HG02759 (cell line): ENCODE measurements at regions not wholly inside any gene's neighbourhood (a gene's known extent, or its start where the extent isn't known, plus 50 kb on each side); places are given as distances from the start of the nearest gene placed in this dataset.
"Not testable (repeated sequence)": the region's sequence is repeated elsewhere in the genome, so short reads cannot be mapped to it uniquely, and the experiment has no call there.

Experiments
- ATAC-seq: cut with Tn5 transposase; IDR thresholded peaks from one replicate; pipeline ENCODE4 v1.9.1; 2021; ENCODE audit warnings: mild to moderate bottlenecking, moderate library complexity; ENCODE audit not compliant: unreplicated experiment

- no peak for ATAC-seq
Measured at GRCh38 chr5:43837091-43837490, 234.1 kb downstream of the NNT start.

- no peak for ATAC-seq
Measured at GRCh38 chr5:43833961-43834360, 231.0 kb downstream of the NNT start.

GRCh38 chr5:43824325-43824964 is 221.5 kb downstream of the NNT start:
- not testable (repeated sequence) for ATAC-seq

- ATAC-seq, result not testable (repeated sequence)
Measured at GRCh38 chr5:43818394-43818793, 215.4 kb downstream of the NNT start.

- ATAC-seq, result no peak
Measured at GRCh38 chr5:43815497-43815896, 212.5 kb downstream of the NNT start.

- no peak for ATAC-seq
Measured at GRCh38 chr5:43804723-43805122, 201.7 kb downstream of the NNT start.

GRCh38 chr5:43804041-43804440 is 201.1 kb downstream of the NNT start:
- ATAC-seq, result no peak

GRCh38 chr5:43802651-43803050 is 199.7 kb downstream of the NNT start:
- ATAC-seq, result no peak

- ATAC-seq, result no peak
Measured at GRCh38 chr5:43802119-43802518, 199.1 kb downstream of the NNT start.

- no peak for ATAC-seq
Measured at GRCh38 chr5:43798740-43799139, 195.8 kb downstream of the NNT start.

- ATAC-seq, result not testable (repeated sequence)
Measured at GRCh38 chr5:43791880-43792279, 188.9 kb downstream of the NNT start.

- no peak for ATAC-seq
Measured at GRCh38 chr5:43785198-43785597, 182.2 kb downstream of the NNT start.

- no peak for ATAC-seq
Measured at GRCh38 chr5:43780586-43780985, 177.6 kb downstream of the NNT start.

- no peak for ATAC-seq
Measured at GRCh38 chr5:43774881-43775399, 172.0 kb downstream of the NNT start.

GRCh38 chr5:43773478-43773844 is 170.5 kb downstream of the NNT start:
- no peak for ATAC-seq

- ATAC-seq, result no peak
Measured at GRCh38 chr5:43772764-43773477, 169.9 kb downstream of the NNT start.

GRCh38 chr5:43772458-43772763 is 169.4 kb downstream of the NNT start:
- ATAC-seq, result no peak

GRCh38 chr5:43771611-43772031 is 168.6 kb downstream of the NNT start:
- ATAC-seq, result no peak

- no peak for ATAC-seq
Measured at GRCh38 chr5:43769571-43770355, 166.8 kb downstream of the NNT start.
